ENCODE measurements at regions not wholly inside any gene's neighbourhood (a gene's known extent, or its start where the extent isn't known, plus 50 kb on each side); places are given as distances from the start of the nearest gene placed in this dataset.

GRCh38 chr11:26225646-26226045 is 106.3 kb upstream of the ANO3 start:
- TF ChIP-seq EZH2 (IDR thresholded peaks at IDR 0.05; ENCODE audit: insufficient read depth, poor library complexity, severe bottlenecking) (no peak), EZH2phosphoT487 (IDR thresholded peaks at IDR 0.05; ENCODE audit: insufficient read depth, low read depth) (no peak)

Data from GM23248 (cell line).